BJ (cell line): ENCODE measurements at regions not wholly inside any gene's neighbourhood (a gene's known extent, or its start where the extent isn't known, plus 50 kb on each side); places are given as distances from the start of the nearest gene placed in this dataset.

Experiments
- CTCF ChIA-PET: fragments of 350-600 bp; formaldehyde crosslinking; extraction: SDS; loops from one replicate; lab custom pipeline; 2021; ENCODE audit warnings: antibody characterized with exemption, inconsistent platforms; lab: Yijun Ruan, JAX
- POLR2A ChIA-PET: fragments of 300-600 bp; sonication (Branson Sonifier 250); formaldehyde crosslinking; extraction: SDS; loops from one replicate; lab custom pipeline; 2021; ENCODE audit warnings: antibody characterized with exemption; lab: Charles Lee
- DNase-seq: peaks from one replicate; pipeline ENCODE4 v3.0.0-alpha.2; 2011; ENCODE audit warnings: low read depth
- H3K27me3 ChIP-seq: 2 replicates; pipeline ENCODE4 v1.6.0; 2011; ENCODE audit warnings: low read length; ENCODE audit not compliant: control insufficient read depth, insufficient read depth
- H3K36me3 ChIP-seq: 2 replicates; pipeline ENCODE4 v1.5.1; 2011; ENCODE audit warnings: low read length; ENCODE audit not compliant: control insufficient read depth, insufficient read depth
- H3K4me3 ChIP-seq: 2 replicates; pipeline ENCODE4 v1.5.1; 2011; ENCODE audit warnings: low read depth, mild to moderate bottlenecking, control low read depth, low read length
- TF ChIP-seq, protein P1 (sequence below): IDR thresholded peaks from 2 replicates; pipeline ENCODE4 v1.5.1; 2011; ENCODE audit warnings: low read depth, mild to moderate bottlenecking, control low read depth, inconsistent platforms, low read length, moderate library complexity; ENCODE audit not compliant: insufficient read depth

DNA sequence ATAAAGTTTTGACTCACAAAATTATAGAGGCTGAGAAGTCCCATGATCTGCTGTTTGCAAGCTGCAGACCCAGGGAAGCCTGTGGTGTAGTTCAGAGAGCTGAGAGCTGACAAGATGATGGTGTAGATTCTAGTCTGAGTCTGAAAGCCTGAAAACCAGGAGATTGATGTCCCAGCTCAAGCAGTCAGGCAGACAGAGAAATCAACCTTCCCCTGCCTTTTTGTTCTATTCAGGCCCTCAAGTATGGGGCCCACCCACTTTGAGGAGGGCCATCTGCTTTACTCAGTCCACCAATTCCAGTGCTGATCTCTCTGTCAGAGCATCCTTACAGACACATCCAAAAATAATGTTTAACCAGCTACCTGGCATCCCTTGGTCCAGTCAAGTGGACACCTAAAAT lies 479.6 kb downstream of the STK39 start:
- DNase-seq = no peak
- ChIA-PET CTCF (no interaction called here), POLR2A (no interaction called here)
- H3K36me3 ChIP-seq = no peaks in the 10 kb centered on the region
- H3K4me3 ChIP-seq = no peak overlapping the region
- no peaks in the 10 kb centered on the region for H3K27me3 ChIP-seq
- TF ChIP-seq, protein P1, sequence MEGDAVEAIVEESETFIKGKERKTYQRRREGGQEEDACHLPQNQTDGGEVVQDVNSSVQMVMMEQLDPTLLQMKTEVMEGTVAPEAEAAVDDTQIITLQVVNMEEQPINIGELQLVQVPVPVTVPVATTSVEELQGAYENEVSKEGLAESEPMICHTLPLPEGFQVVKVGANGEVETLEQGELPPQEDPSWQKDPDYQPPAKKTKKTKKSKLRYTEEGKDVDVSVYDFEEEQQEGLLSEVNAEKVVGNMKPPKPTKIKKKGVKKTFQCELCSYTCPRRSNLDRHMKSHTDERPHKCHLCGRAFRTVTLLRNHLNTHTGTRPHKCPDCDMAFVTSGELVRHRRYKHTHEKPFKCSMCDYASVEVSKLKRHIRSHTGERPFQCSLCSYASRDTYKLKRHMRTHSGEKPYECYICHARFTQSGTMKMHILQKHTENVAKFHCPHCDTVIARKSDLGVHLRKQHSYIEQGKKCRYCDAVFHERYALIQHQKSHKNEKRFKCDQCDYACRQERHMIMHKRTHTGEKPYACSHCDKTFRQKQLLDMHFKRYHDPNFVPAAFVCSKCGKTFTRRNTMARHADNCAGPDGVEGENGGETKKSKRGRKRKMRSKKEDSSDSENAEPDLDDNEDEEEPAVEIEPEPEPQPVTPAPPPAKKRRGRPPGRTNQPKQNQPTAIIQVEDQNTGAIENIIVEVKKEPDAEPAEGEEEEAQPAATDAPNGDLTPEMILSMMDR = no peak

DNA sequence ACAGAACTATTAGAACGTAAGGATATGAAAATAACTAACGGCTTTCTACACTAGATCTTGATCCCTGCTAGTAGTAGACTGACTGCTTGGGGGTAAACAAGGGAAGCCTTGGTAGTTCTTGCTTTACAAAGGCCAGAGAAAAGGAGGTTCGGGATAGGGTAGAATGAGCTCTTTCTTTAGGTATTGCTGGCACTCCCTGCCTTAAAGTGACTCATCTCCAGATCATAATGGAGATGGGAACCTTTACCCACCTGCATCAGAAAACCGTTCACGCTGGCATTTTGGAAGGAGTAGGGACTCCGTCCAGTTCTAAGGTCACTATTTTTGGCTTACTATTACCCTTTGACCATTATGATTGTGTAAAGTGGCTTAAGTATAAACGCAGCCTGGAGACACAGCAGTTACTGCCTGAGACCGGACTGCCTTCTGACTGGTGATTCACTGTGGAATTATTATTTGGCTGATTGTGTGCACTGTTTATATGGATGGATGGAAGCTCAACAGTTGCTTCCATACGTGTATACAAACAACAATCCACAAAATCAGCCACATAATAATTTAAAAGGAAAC lies 482.5 kb downstream of the STK39 start:
- Histone ChIP-seq H3K4me3 (no peak overlapping the region), H3K36me3 (no peaks in the 10 kb centered on the region), H3K27me3 (no peaks in the 10 kb centered on the region)
- no peak for DNase-seq
- ChIA-PET POLR2A (no interaction called here), CTCF (no interaction called here)
- TF ChIP-seq, protein P1 = no peak

- ChIA-PET POLR2A (no interaction called here), CTCF (no interaction called here)
- H3K4me3 ChIP-seq = no peak overlapping the region
- no peaks in the 10 kb centered on the region for H3K27me3 ChIP-seq
- TF ChIP-seq, protein P1 = no peak
- no peak for DNase-seq
- no peaks in the 10 kb centered on the region for H3K36me3 ChIP-seq
Observed at GRCh38 chr2:167761465-167762136, 485.8 kb downstream of the STK39 start.

DNA sequence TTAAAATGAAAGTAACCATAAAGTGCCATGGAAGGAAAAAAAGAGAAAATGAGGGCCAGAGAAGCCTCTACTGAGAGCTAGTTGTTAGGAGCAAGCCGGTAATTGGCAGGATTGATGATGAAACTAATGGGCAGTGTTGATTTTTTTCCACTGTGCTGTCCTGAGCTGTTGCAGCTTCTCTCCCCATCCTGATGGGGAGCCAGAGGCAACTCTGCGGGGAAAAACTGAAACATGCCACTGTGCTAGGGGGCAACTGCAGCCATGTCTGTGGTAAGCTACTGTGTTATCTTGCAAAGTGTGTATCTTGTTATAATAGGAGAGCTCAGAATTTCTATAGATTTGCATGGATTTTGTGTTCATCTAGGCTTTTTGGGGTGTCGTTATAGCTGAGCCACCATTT lies 487.9 kb downstream of the STK39 start:
- H3K4me3 ChIP-seq = no peak overlapping the region
- DNase-seq = no peak
- ChIA-PET POLR2A (no interaction called here), CTCF (interaction anchor here (0.6 kb wide), 1 partner anchor 1683 kb away, joined by 3 read pairs; no protein-coding TSS in a partner anchor)
- no peaks in the 10 kb centered on the region for H3K36me3 ChIP-seq
- TF ChIP-seq, protein P1 = no peak
- no peaks in the 10 kb centered on the region for H3K27me3 ChIP-seq

DNA sequence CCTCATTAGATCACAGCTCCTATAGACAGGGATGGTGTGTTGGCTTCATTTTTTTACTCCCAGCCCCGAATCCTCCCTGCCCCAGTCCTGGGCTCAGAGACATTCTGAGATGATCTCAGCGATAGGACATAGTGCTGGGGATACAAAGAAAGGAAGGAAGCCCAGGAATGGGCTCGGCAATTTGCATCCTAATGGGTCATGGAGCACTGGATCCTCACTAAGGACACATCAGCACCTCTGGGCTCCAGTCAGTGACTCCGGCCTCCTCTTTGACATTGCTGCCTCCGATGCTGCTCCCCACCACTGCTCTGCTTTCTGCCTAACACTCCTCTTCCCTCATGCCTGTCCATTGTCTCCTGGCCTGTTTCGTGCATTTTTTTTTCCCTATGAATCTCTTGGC lies 489.1 kb downstream of the STK39 start:
- TF ChIP-seq, protein P1 = no peak
- CTCF ChIA-PET = no interaction called here
- POLR2A ChIA-PET = no interaction called here
- Histone ChIP-seq H3K4me3 (no peak overlapping the region), H3K36me3 (no peaks in the 10 kb centered on the region), H3K27me3 (no peaks in the 10 kb centered on the region)
- no peak for DNase-seq
